OCI-LY3 (cell line): ENCODE measurements at regions not wholly inside any gene's neighbourhood (a gene's known extent, or its start where the extent isn't known, plus 50 kb on each side); places are given as distances from the start of the nearest gene placed in this dataset.

ENCODE experiments used
- CTCF ChIP-seq: fragments of 200-600, 300-600 bp; sonication (generic); IDR thresholded peaks from 2 replicates; pipeline ENCODE4 v1.5.1; 2014; ENCODE audit warnings: antibody characterized with exemption, low read length, low read depth
- EZH2phosphoT487 ChIP-seq: fragments of 200-600 bp; shearing (Covaris generic); IDR thresholded peaks from 2 replicates; pipeline ENCODE4 v1.6.1; 2018; ENCODE audit warnings: antibody characterized with exemption, mixed run types, low read depth

DNA sequence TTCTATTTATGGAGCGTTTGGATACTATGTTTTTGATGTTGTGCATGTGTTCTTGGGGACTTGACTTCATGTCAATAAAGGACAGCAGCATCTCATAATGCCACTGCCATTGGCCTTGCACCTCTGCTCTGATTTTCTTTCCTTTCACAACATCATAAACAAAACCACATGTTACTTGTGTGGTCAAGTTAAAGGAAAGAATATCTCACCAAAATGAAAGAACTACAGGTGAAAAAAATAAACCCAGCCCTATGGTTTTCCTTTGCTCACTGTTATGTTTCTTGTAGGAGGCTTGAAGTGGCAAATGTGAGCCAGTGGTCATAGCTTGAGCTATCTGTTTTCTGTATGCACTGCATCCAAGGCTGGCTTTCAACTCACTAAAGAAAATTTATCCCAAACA is 240.4 kb downstream of the KCNRG start:
- TF ChIP-seq CTCF: no peak
- TF ChIP-seq EZH2phosphoT487: no peak
